ENCODE measurements at regions not wholly inside any gene's neighbourhood (a gene's known extent, or its start where the extent isn't known, plus 50 kb on each side); places are given as distances from the start of the nearest gene placed in this dataset.

- no peak for DNase-seq
These were observed 204.4 kb downstream of the COG6 start for GRCh38 chr13:39859898-39860297.

GRCh38 chr13:39862900-39863299, 207.4 kb downstream of the COG6 start:
- DNase-seq, result no peak

GRCh38 chr13:39864221-39864620, 208.8 kb downstream of the COG6 start:
- no peak for DNase-seq

- DNase-seq, result no peak
These were observed 211.3 kb downstream of the COG6 start for GRCh38 chr13:39866722-39867121.

- no peak for DNase-seq
These were observed 212.3 kb downstream of the COG6 start for GRCh38 chr13:39867807-39868206.

GRCh38 chr13:39870197-39870747, 214.8 kb downstream of the COG6 start:
- DNase-seq, result no peak

GRCh38 chr13:39874331-39875053, 219.0 kb downstream of the COG6 start:
- no peak for DNase-seq

GRCh38 chr13:39875111-39875987, 219.9 kb downstream of the COG6 start:
- no peak for DNase-seq

- no peak for DNase-seq
These were observed 220.8 kb downstream of the COG6 start for GRCh38 chr13:39876258-39876657.

- no peak for DNase-seq
These were observed 221.7 kb downstream of the COG6 start for GRCh38 chr13:39877134-39877533.

GRCh38 chr13:39879286-39880035, 224.0 kb downstream of the COG6 start:
- no peak for DNase-seq

GRCh38 chr13:39881383-39881782, 225.9 kb downstream of the COG6 start:
- no peak for DNase-seq

- no peak for DNase-seq
These were observed 226.4 kb downstream of the COG6 start for GRCh38 chr13:39881887-39882286.

GRCh38 chr13:39884166-39884565, 228.7 kb downstream of the COG6 start:
- DNase-seq, result no peak

- no peak for DNase-seq
These were observed 230.9 kb downstream of the COG6 start for GRCh38 chr13:39886336-39886735.

GRCh38 chr13:39887387-39887786, 231.9 kb downstream of the COG6 start:
- DNase-seq, result no peak

- no peak for DNase-seq
These were observed 233.7 kb downstream of the COG6 start for GRCh38 chr13:39888865-39889810.

GRCh38 chr13:39890537-39890936, 235.1 kb downstream of the COG6 start:
- DNase-seq, result no peak

GRCh38 chr13:39892721-39893685, 237.5 kb downstream of the COG6 start:
- DNase-seq, result no peak

GRCh38 chr13:39893808-39894207, 238.3 kb downstream of the COG6 start:
- no peak for DNase-seq

- no peak for DNase-seq
These were observed 239.1 kb downstream of the COG6 start for GRCh38 chr13:39894586-39894985.

Measured in AML-193 (cell line).